BJ (cell line): ENCODE measurements at regions not wholly inside any gene's neighbourhood (a gene's known extent, or its start where the extent isn't known, plus 50 kb on each side); places are given as distances from the start of the nearest gene placed in this dataset.
"Not testable (repeated sequence)": the region's sequence is repeated elsewhere in the genome, so short reads cannot be mapped to it uniquely, and the experiment has no call there.

Source experiments
- CTCF ChIA-PET: fragments of 350-600 bp; formaldehyde crosslinking; extraction: SDS; loops from one replicate; lab custom pipeline; 2021; ENCODE audit warnings: antibody characterized with exemption, inconsistent platforms; lab: Yijun Ruan, JAX
- POLR2A ChIA-PET: fragments of 300-600 bp; sonication (Branson Sonifier 250); formaldehyde crosslinking; extraction: SDS; loops from one replicate; lab custom pipeline; 2021; ENCODE audit warnings: antibody characterized with exemption; lab: Charles Lee
- DNase-seq: peaks from one replicate; pipeline ENCODE4 v3.0.0-alpha.2; 2011; ENCODE audit warnings: low read depth
- H3K27me3 ChIP-seq: 2 replicates; pipeline ENCODE4 v1.6.0; 2011; ENCODE audit warnings: low read length; ENCODE audit not compliant: control insufficient read depth, insufficient read depth
- H3K36me3 ChIP-seq: 2 replicates; pipeline ENCODE4 v1.5.1; 2011; ENCODE audit warnings: low read length; ENCODE audit not compliant: control insufficient read depth, insufficient read depth
- H3K4me3 ChIP-seq: 2 replicates; pipeline ENCODE4 v1.5.1; 2011; ENCODE audit warnings: low read depth, mild to moderate bottlenecking, control low read depth, low read length
- CTCF ChIP-seq: IDR thresholded peaks from 2 replicates; pipeline ENCODE4 v1.5.1; 2011; ENCODE audit warnings: low read depth, mild to moderate bottlenecking, control low read depth, inconsistent platforms, low read length, moderate library complexity; ENCODE audit not compliant: insufficient read depth

GRCh38 chr2:185246717-185247116 is 491.9 kb upstream of the FSIP2 start:
- no peak for DNase-seq
- ChIA-PET CTCF (no interaction called here), POLR2A (no interaction called here)
- Histone ChIP-seq H3K36me3 (no peaks in the 10 kb centered on the region), H3K4me3 (no peak overlapping the region), H3K27me3 (no peaks in the 10 kb centered on the region)
- no peak for TF ChIP-seq CTCF

GRCh38 chr2:185255566-185255965 is 483.0 kb upstream of the FSIP2 start:
- no peak for TF ChIP-seq CTCF
- ChIA-PET POLR2A (no interaction called here), CTCF (no interaction called here)

GRCh38 chr2:185265747-185266146 is 472.9 kb upstream of the FSIP2 start:
- H3K27me3 ChIP-seq = no peaks in the 10 kb centered on the region
- no peak overlapping the region for H3K4me3 ChIP-seq
- TF ChIP-seq CTCF = no peak
- no peaks in the 10 kb centered on the region for H3K36me3 ChIP-seq
- ChIA-PET POLR2A (no interaction called here), CTCF (no interaction called here)
- no peak for DNase-seq

More at GRCh38 chr2:185255566-185255965, 483.0 kb upstream of the FSIP2 start:
- Histone ChIP-seq H3K4me3 (no peak overlapping the region), H3K27me3 (no peaks in the 10 kb centered on the region), H3K36me3 (no peaks in the 10 kb centered on the region)
- DNase-seq = no peak

- DNase-seq = no peak
- ChIA-PET POLR2A (no interaction called here), CTCF (interaction anchor here (1.5 kb wide), 1 partner anchor 23 kb away, joined by 3 read pairs; no protein-coding TSS in a partner anchor)
- TF ChIP-seq CTCF = no peak
- Histone ChIP-seq H3K36me3 (no peaks in the 10 kb centered on the region), H3K27me3 (no peaks in the 10 kb centered on the region), H3K4me3 (no peak overlapping the region)
Observed at GRCh38 chr2:185268651-185269050, 470.0 kb upstream of the FSIP2 start.

GRCh38 chr2:185274718-185275484 is 463.7 kb upstream of the FSIP2 start:
- Histone ChIP-seq H3K4me3 (no peak overlapping the region), H3K36me3 (no peaks in the 10 kb centered on the region), H3K27me3 (no peaks in the 10 kb centered on the region)
- no peak for DNase-seq
- no peak for TF ChIP-seq CTCF
- POLR2A ChIA-PET = no interaction called here
- CTCF ChIA-PET = no interaction called here

GRCh38 chr2:185275979-185276378 is 462.6 kb upstream of the FSIP2 start:
- H3K4me3 ChIP-seq, CTCF ChIA-PET, H3K27me3 ChIP-seq, POLR2A ChIA-PET, DNase-seq, H3K36me3 ChIP-seq: not testable (repeated sequence)
